OCI-LY3 (cell line): ENCODE measurements at regions not wholly inside any gene's neighbourhood (a gene's known extent, or its start where the extent isn't known, plus 50 kb on each side); places are given as distances from the start of the nearest gene placed in this dataset.

Source experiments
- CTCF ChIP-seq: fragments of 200-600, 300-600 bp; sonication (generic); IDR thresholded peaks from 2 replicates; pipeline ENCODE4 v1.5.1; 2014; ENCODE audit warnings: antibody characterized with exemption, low read length, low read depth
- EZH2phosphoT487 ChIP-seq: fragments of 200-600 bp; shearing (Covaris generic); IDR thresholded peaks from 2 replicates; pipeline ENCODE4 v1.6.1; 2018; ENCODE audit warnings: antibody characterized with exemption, mixed run types, low read depth

- TF ChIP-seq CTCF (no peak), EZH2phosphoT487 (no peak)
Measured at GRCh38 chr3:157573780-157574378, 70.7 kb upstream of the VEPH1 start.
